HG03139 (cell line): ENCODE measurements at regions not wholly inside any gene's neighbourhood (a gene's known extent, or its start where the extent isn't known, plus 50 kb on each side); places are given as distances from the start of the nearest gene placed in this dataset.

Experiments used
- ATAC-seq: cut with Tn5 transposase; IDR thresholded peaks from one replicate; pipeline ENCODE4 v1.9.1; 2021; ENCODE audit not compliant: unreplicated experiment

DNA sequence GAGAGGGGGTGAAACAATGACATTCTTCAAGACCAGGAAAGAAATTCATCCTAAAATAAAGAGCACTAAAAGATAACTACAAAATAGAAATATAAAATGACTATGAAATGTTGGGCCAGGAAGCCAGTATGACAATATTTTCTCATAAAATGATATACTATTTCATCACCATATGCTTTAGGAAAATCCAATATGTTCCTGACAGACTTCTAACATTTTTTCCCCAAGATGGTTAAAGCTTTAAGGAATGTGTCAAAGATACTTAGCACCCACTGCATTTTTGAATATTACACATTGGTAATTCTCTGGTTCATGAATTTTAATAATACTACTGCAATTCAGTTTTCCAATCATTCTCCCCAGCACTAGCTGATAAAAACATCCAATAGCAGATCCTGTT lies 87.7 kb upstream of the PLEKHG7 start:
- no peak for ATAC-seq

DNA sequence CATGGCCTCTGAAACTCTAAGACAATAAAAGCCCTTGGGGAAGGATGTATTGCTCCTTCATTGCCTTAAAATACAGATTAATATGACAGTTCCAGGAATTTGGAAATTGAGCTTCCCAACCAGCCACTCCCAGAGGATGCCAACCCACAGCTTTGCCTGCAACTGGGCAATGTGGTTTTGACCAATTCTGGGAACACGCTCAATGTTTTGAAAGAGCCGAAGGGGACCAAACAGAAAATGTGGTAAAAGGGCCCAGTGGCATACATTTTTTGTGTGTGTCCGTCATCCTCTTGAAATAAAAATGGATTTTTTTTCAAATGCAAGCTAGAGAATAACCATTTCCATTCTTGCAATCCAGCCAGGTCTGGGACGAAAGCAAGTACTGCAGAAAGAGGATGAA lies 88.3 kb upstream of the PLEKHG7 start:
- ATAC-seq: no peak

DNA sequence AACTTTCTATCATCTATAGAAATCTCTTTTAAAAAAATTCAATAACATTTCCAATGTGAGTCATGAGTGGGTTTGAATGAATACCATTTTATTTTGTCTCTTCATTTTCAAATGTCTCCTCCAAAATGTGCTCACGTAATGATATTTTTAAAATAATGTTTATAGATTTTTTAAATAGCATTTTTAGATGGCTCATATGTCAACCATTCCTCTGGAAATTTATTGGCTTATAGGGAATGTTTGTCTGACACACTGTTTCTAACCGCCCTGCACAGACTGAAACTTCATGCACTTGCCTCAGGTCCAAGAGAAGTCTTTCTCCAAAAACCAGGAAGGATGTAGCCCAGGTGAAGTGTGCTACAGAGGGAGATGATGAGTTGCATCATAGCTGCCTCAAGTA lies 88.8 kb upstream of the PLEKHG7 start:
- no peak for ATAC-seq

DNA sequence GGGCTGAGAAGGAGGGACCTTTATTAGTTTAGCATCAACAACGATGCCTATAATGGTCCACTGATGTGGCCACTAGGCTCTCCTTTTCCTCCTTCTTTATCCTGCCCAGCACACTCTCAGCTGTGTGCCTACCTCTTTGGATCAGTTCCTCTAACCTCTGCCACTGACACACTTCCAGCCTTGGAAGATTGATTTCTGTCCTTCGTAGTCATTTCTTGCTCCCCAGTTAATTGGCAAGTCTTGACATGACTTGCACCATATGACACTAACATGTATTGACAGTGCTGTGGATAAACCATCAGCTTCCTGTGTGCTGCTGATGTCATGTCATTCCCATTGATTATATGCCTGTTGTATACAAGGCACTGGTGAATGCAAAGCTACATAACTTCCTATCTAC lies 90.2 kb upstream of the PLEKHG7 start:
- ATAC-seq: no peak

DNA sequence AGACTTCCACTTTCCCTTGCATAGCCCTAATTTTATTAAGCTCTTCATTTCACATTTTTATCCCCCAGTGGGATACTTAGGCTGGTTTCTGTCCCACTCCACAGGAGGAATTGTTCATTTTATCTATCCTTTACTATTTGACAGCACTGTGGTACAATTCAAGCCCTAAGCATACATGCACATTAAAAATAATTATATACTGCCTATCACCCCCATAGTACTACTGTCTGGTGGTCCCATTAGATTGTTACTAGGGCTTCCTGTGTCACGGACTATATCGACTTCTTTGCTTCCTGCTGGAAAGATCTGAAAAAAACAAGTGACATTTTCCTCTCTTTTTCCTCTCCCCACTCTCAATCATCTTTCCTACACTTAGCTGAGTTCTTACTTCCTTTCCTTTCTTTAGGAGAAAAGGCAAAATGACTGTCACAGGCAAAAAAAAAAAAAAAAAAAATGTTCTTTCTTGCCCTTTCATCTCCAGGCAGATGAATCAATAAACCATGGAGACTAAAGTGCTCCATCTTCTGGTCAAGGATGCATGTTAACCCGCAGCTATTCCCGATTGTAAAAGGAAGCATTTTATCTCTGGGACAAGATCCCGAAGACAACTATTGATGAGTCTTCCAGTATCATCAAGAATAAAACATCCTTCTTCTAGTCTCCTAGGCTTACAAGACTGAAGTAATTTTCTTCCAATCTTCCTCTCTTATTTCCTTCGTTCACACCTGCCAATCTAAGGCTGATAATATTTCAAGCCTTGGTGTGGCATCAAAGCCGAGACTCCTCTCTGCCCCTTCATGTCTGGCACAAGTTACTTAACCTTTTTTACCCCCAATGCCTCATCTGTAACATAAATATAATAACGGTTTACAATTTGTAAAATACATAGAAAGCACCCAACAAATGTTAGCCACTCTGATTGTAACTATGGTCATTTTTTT lies 94.4 kb upstream of the PLEKHG7 start:
- ATAC-seq: no peak

DNA sequence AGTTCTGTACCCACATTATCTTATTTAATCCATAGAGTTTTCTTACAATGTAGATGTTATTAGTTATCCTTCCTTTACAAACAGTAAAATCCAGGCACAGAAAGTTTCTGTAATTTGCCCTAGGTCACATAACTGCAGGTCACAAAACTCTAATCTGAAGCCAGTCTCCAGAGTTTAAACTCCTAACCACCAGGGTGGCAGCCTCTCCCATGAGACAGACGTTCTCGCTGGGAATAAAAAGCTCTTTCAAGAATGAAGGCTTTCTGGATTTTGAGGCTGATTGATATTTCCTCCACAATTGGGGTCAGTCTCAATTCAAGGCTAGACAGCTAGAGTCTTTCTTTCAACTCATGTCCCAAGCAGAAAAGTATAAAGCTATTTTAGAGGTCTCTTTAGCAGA lies 95.8 kb upstream of the PLEKHG7 start:
- ATAC-seq: no peak

DNA sequence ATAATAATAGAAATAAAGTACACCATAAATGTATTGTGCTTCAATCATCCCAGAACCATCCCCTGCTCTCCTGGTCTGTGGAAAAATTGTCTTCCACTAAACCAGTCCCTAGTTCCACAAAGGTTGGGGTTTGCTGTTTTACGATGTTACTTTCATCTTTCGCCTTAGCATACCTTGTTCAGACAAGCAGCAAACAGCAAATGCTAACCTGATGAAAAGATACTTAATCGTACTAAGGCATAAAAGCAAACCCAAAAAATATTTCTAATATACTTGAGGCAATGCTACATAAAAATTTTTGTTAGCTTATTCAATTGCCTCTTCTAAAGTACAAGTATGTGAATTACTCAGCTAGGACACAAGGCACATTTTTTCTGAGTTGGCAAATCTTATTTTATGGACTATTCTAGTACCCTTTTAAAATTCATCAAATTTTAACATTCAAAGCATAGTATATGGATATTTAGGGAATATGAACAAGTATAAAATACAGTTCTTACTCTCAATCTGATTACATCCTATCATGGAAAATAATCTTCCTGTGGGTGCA lies 97.1 kb upstream of the PLEKHG7 start:
- no peak for ATAC-seq

DNA sequence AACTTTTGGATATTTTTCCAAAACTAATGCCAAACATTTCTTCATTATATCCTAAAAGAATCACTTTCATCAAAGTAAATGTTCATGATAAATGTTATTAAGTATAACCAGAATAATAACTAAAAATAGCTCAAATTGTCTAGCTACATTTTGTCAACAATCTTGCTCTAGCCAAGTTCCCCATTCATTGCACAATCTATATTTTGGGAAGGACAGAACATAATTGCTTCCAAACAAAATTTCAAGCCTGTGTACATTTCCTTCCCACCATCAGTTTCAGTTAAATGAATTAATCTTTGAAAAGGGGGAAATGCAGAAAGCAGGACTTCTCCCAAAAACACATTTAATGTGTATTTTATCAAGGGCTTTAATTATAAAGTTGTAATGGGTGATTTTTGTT lies 98.0 kb upstream of the PLEKHG7 start:
- no peak for ATAC-seq

DNA sequence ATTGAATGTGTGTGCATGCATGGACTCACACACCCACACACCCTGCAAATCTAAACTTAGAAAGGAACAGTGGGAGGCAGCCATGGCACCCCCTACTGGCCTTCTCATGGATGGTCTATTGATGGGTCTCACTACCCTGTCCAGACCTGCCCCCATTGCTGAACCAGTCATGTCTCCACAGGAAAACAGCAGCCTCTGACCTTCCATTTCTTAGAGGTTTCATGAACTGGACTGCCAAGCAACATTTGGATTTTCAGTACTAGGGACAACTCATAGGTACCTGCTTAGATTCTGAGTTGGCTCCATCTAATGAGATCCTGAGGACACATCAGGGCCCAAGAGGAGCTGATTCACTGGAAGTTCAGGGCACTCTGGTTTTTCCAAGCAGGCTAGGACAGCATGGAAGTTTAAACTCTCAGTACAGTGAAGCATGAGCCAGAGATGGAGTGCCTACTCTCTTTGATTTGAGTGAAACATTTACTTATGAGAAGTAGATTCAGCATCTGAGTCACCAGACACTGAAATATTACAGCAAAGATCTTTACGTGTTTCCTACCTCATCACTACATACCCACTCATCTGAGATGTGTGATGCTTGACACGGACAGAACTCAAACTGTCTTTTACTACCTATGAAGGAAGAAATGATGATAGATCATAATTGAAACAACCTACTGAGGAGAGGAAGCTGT lies 98.9 kb upstream of the PLEKHG7 start:
- ATAC-seq: no peak

DNA sequence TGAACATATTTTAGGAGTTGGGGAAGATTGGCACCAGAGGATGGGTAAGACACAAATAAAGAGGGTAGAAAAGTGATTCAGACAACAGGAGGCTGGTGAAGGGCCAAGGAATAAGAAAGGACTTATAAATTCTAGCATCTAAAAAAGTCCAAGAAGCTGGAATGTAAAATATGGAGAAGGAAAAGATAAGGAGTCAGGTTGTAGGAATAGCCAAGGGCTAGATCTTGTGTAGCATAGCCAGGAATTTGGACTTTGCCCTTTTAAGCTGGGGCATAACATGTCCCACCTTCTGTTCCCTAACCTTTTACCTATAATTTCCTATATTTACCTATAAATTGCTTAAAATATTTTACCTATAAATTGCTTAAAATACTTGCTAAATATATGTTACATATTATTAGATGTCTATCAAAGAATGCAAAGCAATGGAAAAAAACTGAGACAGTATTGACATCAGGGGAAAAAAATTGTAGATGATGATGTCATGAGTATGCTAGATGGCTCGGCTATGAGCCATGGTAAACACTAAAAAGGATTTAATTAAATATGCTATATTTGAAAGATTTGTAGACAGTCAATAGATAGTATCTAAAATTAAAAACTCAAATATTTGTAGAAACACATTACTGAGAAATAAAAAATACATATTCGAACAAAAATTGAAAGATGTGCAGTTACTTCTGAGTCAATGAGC lies 99.7 kb upstream of the PLEKHG7 start:
- no peak for ATAC-seq

DNA sequence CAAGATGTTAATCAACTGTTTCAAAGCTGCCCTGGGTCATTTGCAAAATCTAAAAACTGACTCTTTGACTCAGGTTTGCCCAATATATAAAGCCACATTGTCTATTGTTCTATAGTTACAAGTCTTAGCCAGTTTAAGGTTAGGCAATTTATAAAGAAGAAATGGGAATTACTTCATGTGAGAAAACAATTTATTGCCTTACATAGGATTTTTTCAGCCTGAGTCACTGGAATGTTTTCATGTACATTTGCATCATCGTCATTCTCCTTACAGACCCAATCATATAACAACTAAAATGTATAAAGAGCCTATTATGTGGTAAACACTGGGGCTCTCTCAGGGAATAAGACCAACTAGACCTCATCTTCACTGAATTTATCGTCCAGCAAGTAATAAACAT lies 100.3 kb upstream of the PLEKHG7 start:
- no peak for ATAC-seq

DNA sequence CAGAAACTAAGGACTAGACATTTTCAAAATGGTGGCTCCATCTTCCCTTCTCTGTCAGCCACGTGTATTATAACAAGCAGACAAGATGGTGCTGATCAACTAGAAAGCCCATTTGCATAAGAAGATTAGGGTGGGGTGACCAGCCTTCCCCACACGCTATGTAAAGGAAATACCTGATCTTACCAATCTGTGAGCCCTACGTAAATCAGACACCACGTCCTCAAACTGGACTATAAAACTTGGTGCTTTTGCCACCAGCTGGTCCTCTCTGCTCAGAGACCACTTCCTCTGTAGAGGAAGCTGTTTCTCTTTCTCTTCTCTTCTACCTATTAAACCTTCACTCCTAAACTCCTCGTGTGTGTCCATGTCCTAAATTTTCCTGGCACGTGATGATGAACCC lies 101.1 kb upstream of the PLEKHG7 start:
- no peak for ATAC-seq

DNA sequence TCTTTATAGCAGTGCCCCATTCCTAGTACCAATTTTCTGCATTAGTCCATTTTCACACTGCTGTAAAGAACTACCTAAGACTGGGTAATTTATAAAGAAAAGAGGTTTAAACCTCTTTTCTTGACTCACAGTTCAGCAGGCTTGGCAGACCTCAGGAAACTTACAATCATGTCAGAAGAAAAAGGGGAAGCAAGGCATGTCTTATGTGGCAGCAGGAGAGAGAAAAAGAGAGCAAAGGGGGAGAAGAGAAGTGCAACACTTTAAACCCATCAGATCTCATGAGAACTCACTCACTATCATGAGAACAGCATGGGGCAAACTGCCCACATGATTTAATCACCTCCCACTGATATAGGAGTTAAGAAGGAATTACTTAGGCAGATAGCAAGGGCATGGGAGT lies 101.6 kb upstream of the PLEKHG7 start:
- no peak for ATAC-seq

DNA sequence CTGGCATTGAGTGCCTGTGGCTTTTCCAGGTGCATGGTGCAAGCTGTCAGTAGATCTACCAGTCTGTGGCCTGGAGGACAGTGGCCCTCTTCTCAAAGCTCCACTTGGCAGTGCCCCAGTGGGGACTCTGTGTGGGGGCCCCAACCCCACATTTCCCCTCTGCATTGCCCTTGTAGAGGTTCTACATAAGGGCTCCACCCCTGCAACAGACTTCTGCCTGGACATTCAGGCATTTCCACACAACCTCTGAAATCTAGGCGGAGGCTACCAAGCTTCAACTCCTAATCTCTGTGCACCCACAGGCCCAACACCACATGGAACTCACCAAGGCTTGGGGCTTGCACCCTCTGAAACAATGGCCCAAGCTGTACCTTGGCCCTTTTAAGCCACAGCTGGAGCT lies 102.7 kb upstream of the PLEKHG7 start:
- ATAC-seq: no peak

DNA sequence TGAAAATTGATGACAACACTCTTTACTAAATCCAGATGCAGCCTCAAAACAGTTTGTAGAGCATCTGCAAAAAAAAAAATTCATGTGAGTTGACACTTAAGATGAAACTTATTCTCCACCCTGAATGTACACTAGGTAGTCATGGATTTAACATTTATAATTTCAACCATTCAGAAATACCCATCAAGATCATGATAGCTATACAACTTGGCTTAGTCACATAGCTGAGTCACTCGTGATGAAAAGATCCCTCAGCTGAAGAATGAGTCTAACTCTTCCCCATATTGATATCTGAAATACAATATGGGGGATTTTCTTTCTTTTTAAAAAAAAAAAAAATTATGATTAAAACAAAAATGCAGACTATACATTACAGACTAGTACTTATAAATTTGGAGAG lies 104.8 kb upstream of the PLEKHG7 start:
- no peak for ATAC-seq

DNA sequence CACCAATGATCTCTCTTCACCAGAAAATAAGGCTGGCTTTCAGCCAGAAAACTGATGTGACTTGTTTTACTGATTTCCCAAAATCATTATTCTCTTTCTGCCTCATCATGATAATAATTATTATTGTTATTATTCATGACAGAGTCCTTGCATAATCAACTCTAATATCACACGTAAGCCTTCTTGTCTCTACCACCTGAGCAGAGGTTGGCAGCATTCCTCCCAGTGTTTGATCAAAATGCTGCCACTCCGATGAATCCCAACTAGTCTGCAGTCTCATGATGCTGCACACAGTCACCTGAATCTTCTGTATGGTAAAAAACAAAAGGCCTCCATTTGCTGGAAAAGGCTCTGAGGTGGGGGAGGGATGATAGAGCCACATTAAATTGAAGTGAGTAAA lies 105.7 kb upstream of the PLEKHG7 start:
- ATAC-seq: no peak

DNA sequence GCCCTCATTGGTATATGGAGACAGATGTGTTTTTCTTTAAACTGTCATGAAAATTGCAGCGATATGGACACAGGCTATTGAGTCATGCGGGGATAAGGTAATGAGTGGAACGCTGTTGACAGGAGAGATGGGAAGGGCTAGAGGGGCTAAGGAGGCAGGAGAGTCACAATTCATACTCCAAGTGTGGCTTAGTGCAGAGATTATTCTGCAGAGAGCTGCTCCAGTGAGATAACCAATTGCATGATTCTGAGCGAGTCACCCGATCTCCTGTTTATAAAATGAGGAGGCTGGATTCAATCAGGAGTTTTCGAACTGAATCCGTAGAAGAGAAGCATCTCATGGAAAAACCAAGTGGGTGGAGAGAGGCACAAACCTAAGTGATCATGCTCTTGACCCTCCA lies 106.4 kb upstream of the PLEKHG7 start:
- ATAC-seq: no peak

DNA sequence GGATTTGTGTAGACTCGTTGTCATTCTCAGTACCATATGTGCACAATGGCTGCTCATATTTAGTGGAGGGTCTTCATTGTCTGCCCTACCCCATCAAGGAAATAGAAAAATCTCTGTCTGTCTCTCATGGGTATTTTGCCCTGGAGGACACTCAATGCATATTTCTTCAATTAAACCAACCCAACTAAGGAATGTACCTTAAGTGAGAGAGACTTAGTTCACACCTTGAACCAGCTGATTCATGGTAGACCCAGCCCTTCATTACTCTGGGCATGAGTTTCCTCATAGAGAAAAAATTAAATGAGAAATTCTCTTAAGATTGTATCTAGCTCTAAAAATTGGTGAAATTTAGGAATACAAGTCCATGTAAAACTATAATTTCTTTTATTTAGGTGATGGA lies 107.1 kb upstream of the PLEKHG7 start:
- no peak for ATAC-seq

DNA sequence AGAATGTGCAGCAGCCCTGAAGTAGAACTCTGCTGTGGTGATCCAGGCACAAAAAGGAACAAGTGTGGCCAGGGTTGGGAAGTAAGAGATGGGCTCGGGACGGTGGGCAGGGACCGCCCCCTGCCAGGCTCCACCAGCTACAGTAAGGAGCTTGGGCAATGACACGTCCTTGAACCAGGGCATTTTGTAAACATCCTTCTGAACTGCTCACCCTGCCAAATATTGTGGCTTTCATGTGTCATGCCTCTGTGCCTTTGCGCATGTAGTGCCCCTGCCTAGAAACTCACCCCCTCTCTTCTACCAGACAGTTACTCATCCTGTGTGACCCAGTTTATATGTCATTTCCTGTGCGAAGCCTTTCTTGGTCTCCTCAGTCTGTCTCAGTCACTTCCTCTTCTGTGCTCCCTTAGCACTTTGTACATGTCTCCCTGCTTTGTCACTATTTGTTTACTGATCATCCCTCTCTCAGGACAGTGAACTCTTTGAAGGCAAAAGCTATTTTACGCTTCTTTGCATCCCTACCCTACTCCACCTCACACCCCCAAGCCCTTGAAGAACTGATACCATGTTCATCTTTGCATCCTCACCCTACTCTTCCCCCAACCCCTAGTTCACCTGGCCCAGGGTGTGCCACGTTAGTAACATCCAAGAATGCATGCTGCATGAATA lies 108.9 kb upstream of the PLEKHG7 start:
- peak; percentile 100 for ATAC-seq

DNA sequence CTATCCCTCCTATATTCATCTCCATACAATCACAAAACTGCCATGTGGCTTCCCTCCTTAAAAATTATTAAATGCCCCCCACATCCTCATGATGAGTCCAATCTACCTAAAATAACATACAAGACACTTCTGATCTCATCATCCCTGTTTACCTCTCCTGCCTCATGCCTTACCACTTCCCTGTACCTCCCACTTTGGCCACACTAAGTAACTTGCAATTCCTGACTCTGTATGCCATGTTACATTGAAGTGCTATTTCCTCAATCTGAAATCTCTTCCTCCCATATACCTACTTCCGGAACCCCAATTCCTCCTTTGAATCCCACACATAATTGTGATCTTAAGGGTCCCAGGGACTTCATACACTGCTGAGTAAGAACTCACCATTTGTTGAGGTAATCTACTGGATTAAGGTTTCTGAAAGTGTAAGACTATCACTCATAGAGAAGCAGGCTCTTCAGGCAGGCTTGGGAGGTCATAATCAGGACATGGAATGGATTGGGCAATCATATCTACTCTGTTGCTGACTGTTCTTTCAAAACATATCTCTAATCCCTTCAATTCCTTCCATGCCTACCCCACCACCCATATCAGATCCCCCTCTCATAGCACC lies 117.6 kb upstream of the PLEKHG7 start:
- no peak for ATAC-seq

DNA sequence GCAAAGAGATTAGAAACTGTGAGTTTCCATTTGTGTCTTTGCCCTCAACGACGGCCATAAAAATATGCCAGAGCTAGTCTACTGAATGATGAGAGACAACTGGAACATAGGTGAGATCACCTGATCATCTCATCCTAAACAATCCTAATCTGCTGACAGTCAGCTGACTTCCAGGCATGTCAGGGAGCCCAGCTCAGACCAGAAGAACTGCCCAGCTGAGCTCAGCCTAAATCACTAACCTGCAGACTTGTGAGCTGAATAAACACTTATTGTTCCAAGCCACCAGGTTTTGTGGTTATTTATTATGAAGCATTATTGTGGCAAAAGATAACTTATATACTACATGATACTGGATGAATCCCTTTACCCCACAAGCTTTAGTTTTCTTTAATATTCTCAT lies 118.9 kb upstream of the PLEKHG7 start:
- ATAC-seq: no peak
